A549 (cell line): ENCODE measurements at regions not wholly inside any gene's neighbourhood (a gene's known extent, or its start where the extent isn't known, plus 50 kb on each side); places are given as distances from the start of the nearest gene placed in this dataset.

Experiments
- ATAC-seq, 2 experiments: fragments of 200-7000 bp in 1 of 2; fragments of >200 bp in 1 of 2; cut with Nextera tagmentation in 1 of 2; cut with Tn5 transposase in 1 of 2; 3 replicates each; pipeline versions ENCODE4 v1.8.0 to v1.9.1; 2018 to 2020; ENCODE audit warnings: mild to moderate bottlenecking in 1 of 2, moderate library complexity in 1 of 2
- CTCF ChIA-PET: fragments of 300-600 bp; sonication (Branson Sonifier 250); formaldehyde crosslinking; extraction: SDS; loops from one replicate; lab custom pipeline; 2021; ENCODE audit warnings: antibody characterized with exemption, inconsistent platforms; lab: Yijun Ruan, JAX
- POLR2A ChIA-PET: fragments of 350-600 bp; formaldehyde crosslinking; extraction: SDS; loops from one replicate; lab custom pipeline; 2021; ENCODE audit warnings: antibody characterized with exemption, inconsistent platforms; lab: Yijun Ruan, JAX
- DNase-seq, 2 experiments: peaks; one replicate each; pipeline versions ENCODE4 v3.0.0 to v3.0.0-alpha.2; 2011 to 2016; ENCODE audit warnings: low read depth in 1 of 2, low spot score in 1 of 2
- FAIRE-seq: peaks from 2 replicates; lab custom pipeline; 2011; peaks lifted over from hg19 to GRCh38; lab: Jason Lieb, UNC
- H3K27ac ChIP-seq, 2 experiments: fragments of >200 bp; sonication (Bioruptor Twin); formaldehyde crosslinking; 3 replicates each; pipeline ENCODE4 v1.5.1; 2016 to 2017
- H3K4me1 ChIP-seq: fragments of >200 bp; sonication (Bioruptor Twin); formaldehyde crosslinking; 3 replicates; pipeline ENCODE4 v1.6.1; 2016
- H3K4me2 ChIP-seq: fragments of >200 bp; sonication (Bioruptor Twin); formaldehyde crosslinking; 3 replicates; pipeline ENCODE4 v1.6.1; 2016
- H3K4me3 ChIP-seq: fragments of >200 bp; sonication (Bioruptor Twin); formaldehyde crosslinking; 3 replicates; pipeline ENCODE4 v1.5.1; 2016
- H3K9me3 ChIP-seq: fragments of >200 bp; sonication (Bioruptor Twin); formaldehyde crosslinking; 3 replicates; pipeline ENCODE4 v1.6.1; 2016
- CBX8 ChIP-seq: fragments of 200-600 bp; sonication (generic); IDR thresholded peaks from 2 replicates; pipeline ENCODE4 v1.6.1; 2016
- CEBPB ChIP-seq, 2 experiments: fragments of >200 bp in 1 of 2; sonication (Bioruptor Twin) in 1 of 2; formaldehyde crosslinking in 1 of 2; IDR thresholded peaks; 2 replicates each; pipeline ENCODE4 v1.6.1; 2012 to 2016
- FOSB ChIP-seq: fragments of 250-450 bp; sonication (Bioruptor Pico); IDR thresholded peaks from 2 replicates; pipeline ENCODE4 v1.5.0; 2020; ENCODE audit warnings: mild to moderate bottlenecking, moderate library complexity
- FOSL2 ChIP-seq, 2 experiments: fragments of 450-650 bp in 1 of 2; fragments of >200 bp in 1 of 2; sonication (Bioruptor Twin) in 1 of 2; formaldehyde crosslinking; IDR thresholded peaks; 2 replicates each; pipeline versions ENCODE4 v1.5.0 to v1.6.1; 2016 to 2020; ENCODE audit warnings: mild to moderate bottlenecking in 1 of 2, moderate library complexity in 1 of 2
- GATA3 ChIP-seq: IDR thresholded peaks from 2 replicates; pipeline ENCODE4 v1.6.1; 2012; ENCODE audit warnings: borderline replicate concordance
- HEYL ChIP-seq: fragments of 250-450 bp; sonication (Bioruptor Pico); IDR thresholded peaks from 2 replicates; pipeline ENCODE4 v1.8.0; 2021; ENCODE audit warnings: mild to moderate bottlenecking, moderate library complexity
- JUNB ChIP-seq: fragments of >200 bp; sonication (Bioruptor Twin); formaldehyde crosslinking; IDR thresholded peaks from 2 replicates; pipeline ENCODE4 v1.6.1; 2016
- MYC ChIP-seq: IDR thresholded peaks from 2 replicates; pipeline ENCODE4 v1.6.1; 2012; ENCODE audit warnings: mild to moderate bottlenecking, inconsistent platforms, low read length, improper control_type of control experiment, borderline replicate concordance
- PHF8 ChIP-seq: fragments of 200-600 bp; sonication (generic); IDR thresholded peaks from 2 replicates; pipeline ENCODE4 v1.6.1; 2016; ENCODE audit warnings: low read depth, mild to moderate bottlenecking, antibody characterized with exemption, moderate library complexity, borderline replicate concordance
- POLR2A ChIP-seq: IDR thresholded peaks from 2 replicates; pipeline ENCODE4 v1.6.1; 2012; ENCODE audit warnings: mild to moderate bottlenecking, low read length
- POLR2AphosphoS2 ChIP-seq: conservative IDR thresholded peaks from 2 replicates; pipeline ENCODE4 v1.6.1; 2012; ENCODE audit warnings: low read length, improper control_type of control experiment, inconsistent platforms
- RFX5 ChIP-seq: fragments of 450-650 bp; IDR thresholded peaks from 2 replicates; pipeline ENCODE4 v1.7.1; 2014; ENCODE audit warnings: antibody characterized with exemption, mild to moderate bottlenecking, moderate library complexity
- RNF2 ChIP-seq: fragments of 200-600 bp; sonication (generic); IDR thresholded peaks from 2 replicates; pipeline ENCODE4 v1.6.1; 2016; ENCODE audit warnings: low read depth, mild to moderate bottlenecking, antibody characterized with exemption, moderate library complexity, borderline replicate concordance
- TFCP2L1 ChIP-seq: fragments of 250-450 bp; sonication (Bioruptor Pico); IDR thresholded peaks from 2 replicates; pipeline ENCODE4 v1.5.0; 2021; ENCODE audit warnings: mild to moderate bottlenecking
- TP53 ChIP-seq: fragments of 250-450 bp; sonication (Bioruptor Pico); IDR thresholded peaks from 2 replicates; pipeline ENCODE4 v1.5.0; 2021; ENCODE audit warnings: mild to moderate bottlenecking, moderate library complexity
- ZNF302 ChIP-seq: fragments of 250-450 bp; sonication (Bioruptor Pico); IDR thresholded peaks from 2 replicates; pipeline ENCODE4 v1.9.0; 2021; ENCODE audit warnings: inconsistent platforms, mild to moderate bottlenecking, moderate library complexity
- ZSCAN20 ChIP-seq: fragments of 250-450 bp; sonication (Bioruptor Pico); IDR thresholded peaks from 2 replicates; pipeline ENCODE4 v1.8.0; 2022; ENCODE audit warnings: mild to moderate bottlenecking, moderate library complexity
- WGBS: methylation state at CpG from one replicate; pipeline ENCODE4 v1.1.6; 2017; ENCODE audit errors: missing lambda C conversion rate; 5-methylcytosine and 5-hydroxymethylcytosine counted together
- TF ChIP-seq, protein P1 (sequence below): fragments of 150-350 bp; IDR thresholded peaks from 2 replicates; pipeline ENCODE4 v1.6.1; 2014; ENCODE audit warnings: low read depth, mild to moderate bottlenecking, low read length
- TF ChIP-seq, protein P2 (sequence below): IDR thresholded peaks from 2 replicates; pipeline ENCODE4 v1.6.1; 2012; ENCODE audit warnings: low read depth, borderline replicate concordance
- TF ChIP-seq, protein P3 (sequence below): fragments of >200 bp; sonication (Bioruptor Twin); formaldehyde crosslinking; IDR thresholded peaks from 3 replicates; pipeline ENCODE4 v1.5.1; 2016
- TF ChIP-seq, protein P4 (sequence below): fragments of 250-450 bp; sonication (Bioruptor Pico); IDR thresholded peaks from 2 replicates; pipeline ENCODE4 v1.5.0; 2020; ENCODE audit warnings: low read depth, mild to moderate bottlenecking, moderate library complexity
- TF ChIP-seq, protein P5 (sequence below): fragments of 450-650 bp; IDR thresholded peaks from 2 replicates; pipeline ENCODE4 v1.6.1; 2014; ENCODE audit warnings: antibody characterized with exemption

DNA sequence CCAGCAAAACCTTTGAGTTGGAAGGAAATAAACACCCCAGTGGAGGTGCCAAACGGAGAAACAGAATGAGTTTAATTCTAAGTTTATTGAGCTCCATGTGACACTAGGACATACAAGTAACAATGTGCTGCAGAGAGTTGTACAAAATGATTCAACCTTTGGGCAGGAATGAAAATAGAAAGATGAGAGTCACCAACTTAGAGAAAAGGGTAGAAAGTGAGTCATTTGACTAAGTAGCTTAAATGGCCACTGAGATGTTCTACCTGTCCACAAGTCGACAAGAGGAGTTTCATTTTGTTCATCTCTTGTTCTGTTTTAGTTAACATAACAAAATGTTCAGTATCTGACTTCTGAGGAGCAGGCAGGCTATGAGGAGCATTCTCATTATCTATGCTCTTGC lies 284.7 kb downstream of the NR2F1-AS1 start:
- no peaks in the 10 kb centered on the region for H3K4me1 ChIP-seq
- no peak overlapping the region for H3K4me3 ChIP-seq
- no peak overlapping the region for H3K27ac ChIP-seq
- DNase-seq (no peak), FAIRE-seq (no peak), ATAC-seq (no peak)
- CTCF ChIA-PET = interaction anchor here (0.9 kb wide), 1 partner anchor 311 kb away, joined by 4 read pairs; no protein-coding TSS in a partner anchor
- TF ChIP-seq CEBPB (IDR thresholded peaks at IDR 0.05) (no peak), TFCP2L1 (CRISPR knock-in tag) (no peak), CBX8 (no peak), FOSB (CRISPR knock-in tag) (no peak)
- TF ChIP-seq, protein P1, sequence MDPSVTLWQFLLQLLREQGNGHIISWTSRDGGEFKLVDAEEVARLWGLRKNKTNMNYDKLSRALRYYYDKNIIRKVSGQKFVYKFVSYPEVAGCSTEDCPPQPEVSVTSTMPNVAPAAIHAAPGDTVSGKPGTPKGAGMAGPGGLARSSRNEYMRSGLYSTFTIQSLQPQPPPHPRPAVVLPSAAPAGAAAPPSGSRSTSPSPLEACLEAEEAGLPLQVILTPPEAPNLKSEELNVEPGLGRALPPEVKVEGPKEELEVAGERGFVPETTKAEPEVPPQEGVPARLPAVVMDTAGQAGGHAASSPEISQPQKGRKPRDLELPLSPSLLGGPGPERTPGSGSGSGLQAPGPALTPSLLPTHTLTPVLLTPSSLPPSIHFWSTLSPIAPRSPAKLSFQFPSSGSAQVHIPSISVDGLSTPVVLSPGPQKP = no peak
- TF ChIP-seq, protein P2, sequence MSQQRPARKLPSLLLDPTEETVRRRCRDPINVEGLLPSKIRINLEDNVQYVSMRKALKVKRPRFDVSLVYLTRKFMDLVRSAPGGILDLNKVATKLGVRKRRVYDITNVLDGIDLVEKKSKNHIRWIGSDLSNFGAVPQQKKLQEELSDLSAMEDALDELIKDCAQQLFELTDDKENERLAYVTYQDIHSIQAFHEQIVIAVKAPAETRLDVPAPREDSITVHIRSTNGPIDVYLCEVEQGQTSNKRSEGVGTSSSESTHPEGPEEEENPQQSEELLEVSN = no peak
- TF ChIP-seq, protein P3, sequence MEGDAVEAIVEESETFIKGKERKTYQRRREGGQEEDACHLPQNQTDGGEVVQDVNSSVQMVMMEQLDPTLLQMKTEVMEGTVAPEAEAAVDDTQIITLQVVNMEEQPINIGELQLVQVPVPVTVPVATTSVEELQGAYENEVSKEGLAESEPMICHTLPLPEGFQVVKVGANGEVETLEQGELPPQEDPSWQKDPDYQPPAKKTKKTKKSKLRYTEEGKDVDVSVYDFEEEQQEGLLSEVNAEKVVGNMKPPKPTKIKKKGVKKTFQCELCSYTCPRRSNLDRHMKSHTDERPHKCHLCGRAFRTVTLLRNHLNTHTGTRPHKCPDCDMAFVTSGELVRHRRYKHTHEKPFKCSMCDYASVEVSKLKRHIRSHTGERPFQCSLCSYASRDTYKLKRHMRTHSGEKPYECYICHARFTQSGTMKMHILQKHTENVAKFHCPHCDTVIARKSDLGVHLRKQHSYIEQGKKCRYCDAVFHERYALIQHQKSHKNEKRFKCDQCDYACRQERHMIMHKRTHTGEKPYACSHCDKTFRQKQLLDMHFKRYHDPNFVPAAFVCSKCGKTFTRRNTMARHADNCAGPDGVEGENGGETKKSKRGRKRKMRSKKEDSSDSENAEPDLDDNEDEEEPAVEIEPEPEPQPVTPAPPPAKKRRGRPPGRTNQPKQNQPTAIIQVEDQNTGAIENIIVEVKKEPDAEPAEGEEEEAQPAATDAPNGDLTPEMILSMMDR = no peak
- no peak overlapping the region for H3K4me2 ChIP-seq
- no peaks in the 10 kb centered on the region for H3K9me3 ChIP-seq
- WGBS = 88% methylated on average over 2 of the region's 2 CpGs
- POLR2A ChIA-PET = no interaction called here

DNA sequence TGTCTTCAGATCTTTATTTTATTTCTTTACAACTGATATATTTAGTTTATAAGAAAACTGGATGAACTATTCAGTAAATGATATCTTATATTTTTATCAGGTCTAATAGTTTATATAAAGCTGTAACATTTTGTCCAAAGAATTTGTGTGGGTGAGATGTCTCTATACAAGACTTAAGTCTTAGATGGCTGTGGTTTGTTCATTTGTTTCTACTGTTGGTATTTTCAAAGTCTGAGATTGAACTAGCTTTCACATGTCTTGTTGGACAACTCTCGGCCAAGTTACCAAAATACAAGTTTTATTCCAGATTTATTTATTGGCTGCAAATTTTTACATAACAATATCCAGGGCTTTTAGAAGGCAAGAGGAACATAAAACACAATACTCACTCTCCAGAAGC lies 286.0 kb downstream of the NR2F1-AS1 start:
- CTCF ChIA-PET = no interaction called here
- H3K27ac ChIP-seq = no peak overlapping the region

More for the DNA sequence above, 286.0 kb downstream of the NR2F1-AS1 start:
- no peak for ATAC-seq
- POLR2A ChIA-PET = no interaction called here
- 44% methylated on average over 1 of the region's 1 CpG for WGBS
- no peak for FAIRE-seq
- DNase-seq = no peak
- Histone ChIP-seq H3K4me3 (no peak overlapping the region), H3K4me2 (no peak overlapping the region), H3K9me3 (no peaks in the 10 kb centered on the region), H3K4me1 (no peaks in the 10 kb centered on the region)
- TF ChIP-seq POLR2A (no peak), JUNB (no peak), CBX8 (no peak), RFX5 (no peak), ZNF302 (CRISPR knock-in tag) (no peak), RNF2 (no peak), PHF8 (no peak), POLR2AphosphoS2 (no peak), TP53 (CRISPR knock-in tag) (no peak), ZSCAN20 (CRISPR knock-in tag) (no peak), MYC (no peak), HEYL (CRISPR knock-in tag) (no peak), GATA3 (no peak), FOSL2 (IDR thresholded peaks at IDR 0.05) (no peak), FOSL2 (CRISPR knock-in tag; IDR thresholded peaks at IDR 0.05) (no peak)
- TF ChIP-seq, protein P4, sequence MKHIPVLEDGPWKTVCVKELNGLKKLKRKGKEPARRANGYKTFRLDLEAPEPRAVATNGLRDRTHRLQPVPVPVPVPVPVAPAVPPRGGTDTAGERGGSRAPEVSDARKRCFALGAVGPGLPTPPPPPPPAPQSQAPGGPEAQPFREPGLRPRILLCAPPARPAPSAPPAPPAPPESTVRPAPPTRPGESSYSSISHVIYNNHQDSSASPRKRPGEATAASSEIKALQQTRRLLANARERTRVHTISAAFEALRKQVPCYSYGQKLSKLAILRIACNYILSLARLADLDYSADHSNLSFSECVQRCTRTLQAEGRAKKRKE = no peak
- TF ChIP-seq, protein P1 = no peak
- TF ChIP-seq, protein P5, sequence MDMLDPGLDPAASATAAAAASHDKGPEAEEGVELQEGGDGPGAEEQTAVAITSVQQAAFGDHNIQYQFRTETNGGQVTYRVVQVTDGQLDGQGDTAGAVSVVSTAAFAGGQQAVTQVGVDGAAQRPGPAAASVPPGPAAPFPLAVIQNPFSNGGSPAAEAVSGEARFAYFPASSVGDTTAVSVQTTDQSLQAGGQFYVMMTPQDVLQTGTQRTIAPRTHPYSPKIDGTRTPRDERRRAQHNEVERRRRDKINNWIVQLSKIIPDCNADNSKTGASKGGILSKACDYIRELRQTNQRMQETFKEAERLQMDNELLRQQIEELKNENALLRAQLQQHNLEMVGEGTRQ = no peak
- TF ChIP-seq, protein P2 = no peak
